ENCODE measurements at regions not wholly inside any gene's neighbourhood (a gene's known extent, or its start where the extent isn't known, plus 50 kb on each side); places are given as distances from the start of the nearest gene placed in this dataset.
"Not testable (repeated sequence)": the region's sequence is repeated elsewhere in the genome, so short reads cannot be mapped to it uniquely, and the experiment has no call there.

DNA sequence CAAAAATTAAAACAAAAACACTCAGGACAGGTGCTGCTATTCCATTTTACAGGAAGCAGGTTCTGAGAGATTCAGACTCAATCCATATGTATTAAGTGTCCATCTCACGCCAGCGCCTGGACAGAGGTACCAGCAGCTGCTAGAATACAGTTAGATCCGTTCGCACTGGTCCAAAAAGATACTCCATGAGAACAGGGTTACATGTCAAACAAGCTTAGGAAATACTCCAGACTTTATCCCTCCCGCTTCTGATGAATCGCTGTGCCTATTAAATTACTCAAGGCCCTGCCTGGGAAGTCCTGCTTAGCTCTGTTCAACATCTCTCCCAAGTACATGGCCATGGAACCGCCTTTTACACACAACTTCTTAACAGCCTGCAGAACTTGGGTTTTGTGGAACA is 50.2 kb upstream of the SLC35C1 start:
- DNase-seq (ENCODE audit: low spot score), result no peak

DNA sequence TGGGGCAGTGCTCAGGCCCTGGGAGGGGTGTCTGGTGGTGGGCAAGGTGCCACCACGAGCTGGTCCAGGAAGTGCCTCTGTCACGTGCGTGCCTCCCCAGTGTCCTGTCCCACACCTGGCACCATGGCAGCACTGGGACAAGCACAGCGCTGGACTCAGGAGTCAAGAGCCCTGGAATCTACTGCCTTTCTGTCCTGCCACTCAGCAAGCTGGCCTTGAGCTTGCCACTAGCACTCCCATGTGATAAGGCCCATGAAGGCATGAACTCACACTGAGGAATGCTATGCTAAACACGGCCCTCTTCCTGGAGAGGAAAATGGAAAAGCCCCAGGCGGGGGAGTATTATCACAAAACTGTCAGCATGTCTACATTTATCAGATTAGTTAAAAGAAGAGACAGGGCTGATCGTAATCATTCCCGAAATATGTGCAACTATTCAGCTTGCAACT is 50.7 kb upstream of the SLC35C1 start:
- peak; percentile 22 for DNase-seq (ENCODE audit: low spot score)

DNA sequence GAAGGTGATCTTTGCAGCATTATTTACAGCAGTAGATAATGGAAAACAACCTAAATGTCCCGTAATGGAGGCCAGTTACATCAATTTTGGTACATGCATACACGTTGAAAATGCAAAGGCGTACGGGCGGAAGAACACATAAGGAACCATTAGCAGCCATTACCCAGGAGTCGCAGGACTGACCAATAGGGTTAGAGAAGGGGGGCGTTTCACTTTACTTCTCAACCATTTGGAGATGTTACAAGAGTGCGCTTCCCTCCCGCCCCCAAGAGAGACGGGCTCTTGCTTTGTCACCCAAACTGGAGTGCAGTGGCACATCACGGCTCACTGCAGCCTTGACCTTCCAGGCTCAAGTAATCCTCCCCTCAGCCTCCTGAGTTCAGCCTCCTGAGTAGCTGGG is 52.8 kb upstream of the SLC35C1 start:
- no peak for DNase-seq (ENCODE audit: low spot score)

DNA sequence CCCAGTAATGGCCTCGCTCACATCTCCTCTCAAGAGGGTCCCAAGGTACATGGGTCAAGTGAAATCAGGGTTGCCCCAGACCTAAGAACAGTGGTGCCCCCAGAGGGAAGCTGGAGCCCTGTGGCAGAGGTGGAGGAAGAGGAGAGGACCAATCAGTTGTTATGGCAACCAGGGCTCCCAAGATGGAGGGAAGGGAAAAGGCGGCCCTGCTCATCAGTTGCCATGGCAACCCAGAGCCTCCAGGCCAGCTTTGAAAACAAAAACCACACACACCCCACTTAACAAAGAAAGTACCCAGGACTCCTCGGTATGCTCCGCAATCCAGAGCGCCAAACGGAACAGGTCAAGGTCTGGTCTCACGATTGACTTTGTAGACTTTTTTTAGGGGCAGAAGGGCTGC is 53.5 kb upstream of the SLC35C1 start:
- no peak for DNase-seq (ENCODE audit: low spot score)

DNA sequence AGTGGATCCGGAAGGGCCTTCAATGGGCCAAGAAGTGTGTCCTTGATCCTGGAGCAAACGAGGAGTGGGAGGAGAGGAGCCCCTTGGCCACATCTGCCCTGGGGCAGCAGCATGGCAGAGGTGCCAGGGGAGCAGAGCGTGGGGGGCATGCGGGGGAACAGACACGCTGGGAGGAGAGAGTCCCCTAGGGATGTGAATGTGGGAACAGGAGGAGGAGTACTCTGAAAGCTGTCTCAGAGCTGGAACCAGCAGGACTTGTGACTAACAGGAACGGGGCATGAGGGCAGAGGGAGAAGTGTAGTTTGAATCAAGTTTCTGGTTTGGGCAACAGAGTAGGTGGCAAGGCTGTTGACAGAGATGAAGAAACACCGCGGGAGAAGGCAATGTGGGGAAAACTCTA is 54.5 kb upstream of the SLC35C1 start:
- DNase-seq (ENCODE audit: low spot score), result no peak

DNA sequence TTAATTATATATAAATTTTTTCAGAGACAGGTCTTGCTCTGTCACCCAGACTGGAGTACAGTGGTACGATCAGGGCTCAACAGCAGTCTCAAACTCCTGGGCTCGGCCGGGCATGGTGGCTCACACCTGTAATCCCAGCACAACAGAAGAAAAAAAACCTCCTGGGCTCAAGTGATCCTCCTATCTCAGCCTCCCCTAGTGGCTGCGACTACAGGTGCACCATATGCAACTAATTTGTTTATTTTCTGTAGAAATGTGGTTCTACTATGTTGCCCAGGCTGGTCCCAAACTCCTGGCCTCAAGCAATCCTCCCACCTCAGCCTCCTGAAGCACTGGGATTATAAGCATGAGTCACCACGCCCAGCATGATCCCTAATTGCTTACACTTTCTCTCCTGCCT is 56.1 kb upstream of the SLC35C1 start:
- DNase-seq (ENCODE audit: low spot score), result no peak

DNA sequence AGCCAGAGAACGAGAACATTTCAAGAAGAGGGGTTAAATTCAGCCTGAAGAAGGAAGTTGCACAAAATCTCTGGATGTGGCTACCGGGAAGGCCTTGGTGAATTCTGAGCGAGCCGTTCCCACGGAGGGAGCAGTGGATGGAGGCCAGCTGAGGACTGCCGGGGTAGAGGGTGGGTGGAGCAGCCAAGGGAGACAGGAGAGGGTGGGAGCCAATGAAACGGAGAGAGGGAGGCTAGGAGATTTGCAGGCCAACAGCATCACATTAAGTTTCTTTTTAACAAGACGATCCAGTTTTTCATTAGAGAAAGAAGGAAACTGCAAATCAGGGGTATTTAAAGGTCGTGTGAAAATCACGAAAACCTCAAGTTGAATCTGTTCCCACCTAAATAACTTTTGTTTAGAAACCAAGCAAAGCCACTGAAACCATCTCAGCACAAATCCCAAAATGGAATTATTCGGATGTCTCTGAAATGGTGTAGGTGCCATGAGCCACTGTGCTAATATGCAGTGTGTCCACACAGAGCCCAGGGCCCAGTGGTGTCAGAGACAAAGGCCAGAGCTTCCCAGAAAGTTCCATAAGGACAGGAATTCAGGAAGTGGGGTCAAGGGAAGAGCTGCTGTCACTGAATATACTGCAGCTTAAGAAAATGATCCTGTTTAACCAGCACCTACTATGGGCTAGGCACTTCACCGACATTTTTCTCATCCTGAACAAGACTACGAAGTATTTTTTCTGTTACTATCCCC is 59.7 kb upstream of the SLC35C1 start:
- DNase-seq (ENCODE audit: low spot score), result peak; percentile 60

DNA sequence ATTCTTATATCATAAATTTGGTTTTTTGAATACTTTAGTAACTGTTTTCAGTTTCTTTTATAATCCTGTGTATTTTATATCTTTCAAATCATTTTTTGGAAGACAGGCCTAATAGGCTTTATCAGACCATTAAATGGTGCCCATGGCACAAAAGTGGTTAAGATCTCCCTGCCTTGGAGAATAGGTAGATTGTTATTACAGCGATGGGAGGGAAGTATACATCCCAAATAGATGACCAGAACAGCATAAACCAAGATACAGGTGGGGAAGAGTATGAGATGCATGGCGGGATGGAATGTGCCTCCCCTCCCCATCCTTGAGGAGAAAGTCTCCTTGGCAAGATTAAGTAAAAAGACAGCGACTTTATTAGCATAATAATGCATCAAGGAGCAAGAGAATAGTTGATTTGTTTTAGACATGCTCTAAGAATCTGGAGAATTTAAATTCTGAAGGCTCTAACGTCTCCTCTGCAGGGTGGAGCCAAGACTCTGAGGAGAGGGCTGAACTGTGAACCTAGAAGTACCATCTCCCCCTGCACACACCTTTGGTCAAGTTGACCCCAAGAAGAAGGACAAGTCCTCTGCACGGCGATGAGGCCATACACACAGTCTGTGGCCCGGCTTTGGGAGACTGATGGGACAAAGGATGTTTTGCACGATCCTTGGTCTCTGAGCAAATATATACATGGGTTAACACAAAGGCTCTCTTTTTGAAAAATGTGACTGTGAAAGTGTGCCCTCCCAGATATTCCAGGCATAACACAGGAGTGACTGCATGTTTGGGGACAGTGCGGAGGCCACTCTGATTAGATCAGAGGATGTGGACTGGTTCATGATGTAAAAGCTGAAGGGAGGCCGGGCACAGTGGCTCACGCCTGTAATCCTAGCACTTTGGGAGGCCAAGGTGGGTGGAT is 61.1 kb upstream of the SLC35C1 start:
- no peak for DNase-seq (ENCODE audit: low spot score)

DNA sequence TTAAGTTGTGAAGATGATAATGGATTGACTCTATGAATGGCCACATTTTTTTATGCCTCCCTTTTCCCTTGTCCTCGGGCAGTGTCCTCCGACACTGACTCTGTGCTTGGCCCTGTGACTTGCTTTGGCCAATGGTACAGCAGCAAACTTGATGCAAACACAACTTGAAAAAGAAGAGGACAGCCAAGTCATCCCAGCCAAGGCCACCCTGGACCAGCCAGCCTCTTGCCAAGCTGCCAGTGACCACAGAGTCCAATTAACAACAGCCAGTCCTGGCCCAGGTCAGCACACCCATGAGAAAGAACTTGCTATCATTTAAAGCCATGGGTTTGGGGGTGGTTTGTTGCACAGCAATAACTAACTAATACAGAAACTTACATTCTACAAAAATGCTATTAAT is 63.4 kb upstream of the SLC35C1 start:
- no peak for DNase-seq (ENCODE audit: low spot score)

DNA sequence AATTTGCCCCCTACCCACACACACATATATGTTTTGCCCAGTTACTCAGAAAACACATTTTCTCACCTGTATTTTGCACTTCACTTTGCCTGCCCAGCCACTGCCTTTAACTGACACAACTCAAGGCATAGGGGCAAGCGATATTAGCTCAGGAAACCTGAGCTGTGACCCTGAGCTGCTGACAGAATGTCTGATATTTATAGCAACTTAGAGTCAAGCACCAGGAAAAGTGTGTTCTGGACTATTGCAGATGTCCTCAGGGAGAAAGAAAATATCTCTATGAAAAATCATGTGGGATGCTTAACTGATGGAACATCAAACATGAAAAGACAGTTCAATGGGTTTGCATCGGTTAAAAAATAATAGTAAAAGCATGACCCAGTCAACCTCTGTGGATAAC is 63.9 kb upstream of the SLC35C1 start:
- DNase-seq (ENCODE audit: low spot score), result no peak

DNA sequence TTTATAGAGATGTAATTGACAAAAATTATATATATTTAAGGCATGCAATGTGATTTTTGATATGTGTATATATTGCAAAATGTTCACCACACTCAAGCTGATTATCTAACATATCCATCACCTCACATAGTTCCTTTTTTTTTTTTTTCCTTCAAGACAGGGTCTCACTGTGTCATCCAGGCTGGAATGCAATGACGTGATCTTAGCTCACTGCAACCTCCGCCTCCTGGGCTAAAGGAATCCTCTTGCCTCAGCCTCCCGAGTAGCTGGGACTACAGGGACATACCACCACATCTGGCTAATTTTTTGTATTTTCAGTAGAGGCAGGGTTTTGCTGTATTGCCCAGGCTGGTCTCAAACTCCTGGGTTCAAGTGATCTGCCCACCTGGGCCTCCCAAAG is 65.1 kb upstream of the SLC35C1 start:
- DNase-seq (ENCODE audit: low spot score), result no peak

DNA sequence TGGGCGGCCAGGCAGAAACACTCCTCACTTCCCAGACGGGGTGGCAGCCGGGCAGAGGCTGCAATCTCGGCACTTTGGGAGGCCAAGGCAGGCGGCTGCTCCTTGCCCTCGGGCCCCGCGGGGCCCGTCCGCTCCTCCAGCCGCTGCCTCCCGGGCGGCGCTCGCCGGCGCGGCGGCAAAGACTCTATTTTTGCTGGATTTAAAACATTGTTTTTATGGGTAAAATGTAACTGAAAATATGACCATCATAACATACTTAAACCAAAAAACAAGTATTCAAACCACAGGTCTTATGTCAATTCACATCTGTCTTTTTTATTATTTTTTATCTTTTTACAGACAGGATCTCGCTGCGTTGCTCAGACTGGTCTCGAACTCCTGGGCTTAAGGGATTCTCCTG is 65.9 kb upstream of the SLC35C1 start:
- DNase-seq (ENCODE audit: low spot score), result not testable (repeated sequence)

DNA sequence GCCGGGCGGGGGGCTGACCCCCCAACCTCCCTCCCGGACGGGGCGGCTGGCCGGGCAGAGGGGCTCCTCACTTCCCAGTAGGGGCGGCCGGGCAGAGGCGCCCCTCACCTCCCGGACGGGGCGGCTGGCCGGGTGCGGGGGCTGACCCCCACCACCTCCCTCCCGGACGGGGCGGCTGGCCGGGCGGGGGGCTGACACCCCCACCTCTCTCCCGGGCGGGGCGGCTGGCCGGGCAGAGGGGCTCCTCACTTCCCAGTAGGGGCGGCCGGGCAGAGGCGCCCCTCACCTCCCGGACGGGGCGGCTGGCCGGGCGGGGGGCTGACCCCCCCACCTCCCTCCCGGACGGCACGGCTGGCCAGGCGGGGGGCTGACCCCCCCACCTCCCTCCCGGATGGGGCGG is 66.8 kb upstream of the SLC35C1 start:
- not testable (repeated sequence) for DNase-seq (ENCODE audit: low spot score)

DNA sequence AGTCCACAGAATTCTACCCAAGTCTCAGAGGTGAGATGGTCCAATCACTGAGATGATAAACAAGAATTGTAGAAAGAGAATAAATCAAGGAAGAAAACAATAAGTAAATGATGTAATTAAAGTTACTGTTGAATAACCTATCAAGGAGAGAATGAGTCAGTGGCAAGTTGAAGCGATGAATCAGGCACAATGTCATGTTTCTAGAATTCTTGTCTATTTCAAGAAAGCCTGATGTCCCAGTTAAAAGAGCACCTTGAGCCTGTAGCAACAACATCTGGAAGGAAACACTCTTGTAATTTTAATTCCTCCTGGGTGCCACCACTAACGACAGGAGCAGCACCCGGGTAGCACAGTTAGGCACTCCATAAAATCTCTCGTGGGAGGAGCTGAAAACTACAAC is 67.9 kb upstream of the SLC35C1 start:
- peak; percentile 9 for DNase-seq (ENCODE audit: low spot score)

DNA sequence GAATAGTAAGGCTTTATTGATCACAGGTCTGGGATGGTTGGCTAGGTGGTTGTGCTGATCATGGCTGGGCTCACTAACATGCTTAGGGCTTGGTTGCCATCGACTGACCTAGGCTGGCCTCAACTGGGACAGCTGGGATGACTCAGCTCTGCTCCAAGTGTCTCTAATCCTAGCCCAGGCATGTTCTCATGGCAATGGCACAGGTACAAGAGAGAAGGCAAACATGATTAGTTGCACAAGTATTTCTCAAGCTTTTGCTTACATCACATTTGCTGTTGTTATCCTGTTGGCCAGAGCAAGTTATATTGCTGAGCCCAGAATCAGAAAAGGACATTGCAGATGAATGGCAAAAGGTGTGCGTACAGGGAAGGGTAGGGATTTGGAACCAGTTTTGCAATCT is 68.5 kb upstream of the SLC35C1 start:
- no peak for DNase-seq (ENCODE audit: low spot score)

DNA sequence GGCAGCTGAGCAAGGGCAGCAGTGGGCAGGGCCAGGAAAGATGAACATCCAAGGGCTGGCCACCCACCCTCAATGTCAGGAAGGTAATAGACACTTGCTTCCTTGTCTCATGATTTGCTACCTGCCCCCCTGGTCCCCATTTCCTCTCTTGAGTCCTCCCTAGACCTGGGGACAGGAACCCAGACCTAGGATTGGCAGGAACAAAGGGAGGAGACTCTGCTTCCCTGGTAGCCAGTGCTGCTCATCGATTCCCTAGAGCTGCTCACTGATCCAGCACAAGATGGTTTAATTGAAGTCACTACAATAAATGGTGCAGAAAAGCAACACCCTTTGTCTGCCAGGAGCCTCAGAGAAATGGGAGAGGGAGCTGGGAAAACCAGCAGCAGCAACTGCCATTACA is 67.8 kb upstream of the CHST1 start:
- DNase-seq (ENCODE audit: low spot score), result no peak

DNA sequence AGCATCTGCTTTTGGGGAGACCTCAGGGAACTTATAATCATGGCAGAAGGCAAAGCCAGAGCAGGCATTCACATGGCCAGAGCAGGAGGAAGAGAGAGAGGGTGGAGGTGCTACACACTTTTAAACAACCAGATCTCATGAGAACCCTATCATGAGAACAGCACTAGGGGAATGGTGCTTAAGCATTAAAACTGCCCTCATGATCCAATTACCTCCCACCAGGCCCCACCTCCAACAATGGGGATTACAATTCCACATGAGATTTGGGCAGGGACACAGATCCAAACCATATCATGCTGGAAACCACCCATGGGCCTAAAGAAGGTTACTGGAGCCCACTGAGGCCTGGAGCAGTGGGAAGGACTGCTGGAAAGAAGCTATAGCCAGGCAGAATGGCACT is 66.9 kb upstream of the CHST1 start:
- no peak for DNase-seq (ENCODE audit: low spot score)

DNA sequence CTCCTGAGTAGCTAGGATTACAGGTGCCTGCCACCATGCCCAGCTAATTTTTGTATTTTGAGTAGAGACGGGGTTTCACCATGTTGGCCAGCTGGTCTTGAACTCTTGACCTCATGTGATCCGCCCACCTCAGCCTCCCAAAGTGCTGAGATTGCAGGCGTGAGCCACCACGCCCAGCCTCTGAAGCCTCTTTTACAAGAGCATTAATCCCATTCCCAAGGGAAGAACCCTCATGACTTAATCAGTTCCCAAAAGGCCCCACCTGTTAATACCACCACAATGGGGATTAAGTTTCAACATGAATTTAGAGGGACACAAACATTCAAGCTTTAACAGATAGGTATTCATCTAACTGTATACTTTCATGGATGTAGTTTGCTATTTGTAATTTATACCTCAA is 65.7 kb upstream of the CHST1 start:
- DNase-seq (ENCODE audit: low spot score), result not testable (repeated sequence)

DNA sequence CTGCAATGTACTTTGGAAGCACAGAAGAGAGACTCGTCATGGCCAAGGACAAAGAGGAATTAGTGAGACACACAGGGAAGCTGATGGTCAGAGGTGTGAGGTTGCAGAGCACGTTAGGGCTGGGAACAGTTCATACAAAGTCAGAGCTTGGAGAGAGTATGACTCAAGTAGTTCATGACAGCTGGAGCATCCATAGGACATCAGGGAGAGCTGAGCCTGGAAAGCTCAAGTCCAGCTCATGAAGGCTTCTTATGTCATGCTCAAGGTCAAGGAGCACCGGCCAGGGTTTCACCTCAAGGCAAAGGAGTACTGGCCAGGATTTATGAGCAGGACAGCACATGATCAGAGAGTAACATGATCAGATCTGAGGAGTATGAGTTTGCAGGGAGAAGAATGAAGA is 64.6 kb upstream of the CHST1 start:
- DNase-seq (ENCODE audit: low spot score), result no peak

DNA sequence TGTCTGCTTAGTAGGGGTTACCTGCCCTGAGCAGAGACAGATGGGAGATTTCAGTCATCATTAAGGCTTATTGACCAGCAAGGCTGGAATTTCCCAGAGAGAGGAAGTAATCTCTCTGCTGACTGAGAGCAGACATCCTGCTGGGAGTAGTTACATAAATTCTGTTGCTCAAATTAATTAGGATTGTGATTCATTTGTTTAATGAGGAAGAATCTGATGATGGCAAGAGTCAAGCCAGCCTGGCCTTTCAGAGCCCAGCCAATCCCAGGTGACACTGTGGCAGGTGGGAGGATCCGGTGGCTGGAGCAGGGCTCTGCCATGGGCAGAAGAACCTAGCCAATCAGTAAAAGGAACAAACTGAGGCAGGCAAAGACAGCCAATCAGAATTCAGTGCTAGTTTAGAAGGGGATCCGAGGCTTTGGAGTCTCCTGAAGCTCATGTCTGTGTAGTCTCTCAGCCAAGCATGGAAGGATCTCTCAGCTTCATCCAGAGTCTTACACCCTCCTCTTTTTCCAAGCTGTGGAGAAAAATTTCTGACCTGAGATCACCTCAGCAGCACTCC is 61.2 kb upstream of the CHST1 start:
- no peak for DNase-seq (ENCODE audit: low spot score)

DNA sequence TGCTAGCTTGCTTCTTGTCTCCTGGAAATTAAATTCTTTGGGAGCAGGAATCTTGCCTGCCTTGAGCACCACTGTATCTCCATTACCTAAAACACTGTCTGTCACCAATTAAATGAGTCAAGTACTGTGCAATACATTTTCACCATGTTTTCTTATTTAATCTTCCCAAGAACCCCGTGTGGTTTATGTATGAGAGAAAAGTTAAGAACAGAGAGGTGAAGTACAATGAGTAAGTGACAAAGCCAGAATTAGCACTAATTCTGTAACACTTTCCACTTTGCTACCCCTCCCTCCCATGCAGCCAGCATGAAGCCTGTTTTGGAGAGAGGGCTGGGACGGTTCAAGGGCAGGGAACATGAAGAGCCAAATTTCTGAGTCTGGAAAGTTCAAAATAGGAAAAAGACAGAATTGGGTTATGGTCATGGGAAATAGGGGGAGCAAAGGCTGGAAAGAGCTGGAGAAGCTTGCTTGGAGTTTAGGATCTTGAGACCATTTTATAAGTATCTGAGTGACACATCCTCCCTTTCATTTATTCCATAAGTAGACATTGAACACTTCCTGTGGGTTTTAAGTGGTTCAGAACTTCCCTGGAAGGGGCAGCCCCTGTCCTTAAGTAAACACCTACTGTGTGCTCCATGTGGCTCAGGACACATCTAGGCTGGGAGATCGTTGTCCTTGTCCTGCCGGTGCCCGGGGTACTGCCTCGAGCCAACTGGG is 60.5 kb upstream of the CHST1 start:
- DNase-seq (ENCODE audit: low spot score), result peak; percentile 12

DNA sequence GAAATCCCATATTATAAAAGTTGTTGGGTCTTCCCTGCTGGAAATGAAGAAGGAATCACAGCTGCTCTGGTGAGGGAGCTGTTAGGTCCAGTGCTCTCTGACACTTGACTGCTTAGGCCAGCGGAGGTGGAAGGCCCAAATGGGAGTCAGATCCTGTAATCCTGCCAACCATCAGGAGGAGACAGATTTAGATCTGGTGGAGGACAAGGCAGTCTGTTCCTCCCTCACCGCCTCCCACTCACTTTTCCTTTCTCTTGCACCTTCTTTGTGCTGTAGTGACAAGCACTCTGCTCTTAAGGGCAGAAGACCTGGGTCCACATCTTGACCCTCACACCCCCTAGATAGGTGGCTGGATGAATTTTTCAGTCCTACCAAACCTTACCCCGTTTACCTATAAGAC is 59.7 kb upstream of the CHST1 start:
- DNase-seq (ENCODE audit: low spot score), result peak; percentile 9
